IPS-18c (cell line): ENCODE measurements at regions not wholly inside any gene's neighbourhood (a gene's known extent, or its start where the extent isn't known, plus 50 kb on each side); places are given as distances from the start of the nearest gene placed in this dataset.
"Not testable (repeated sequence)": the region's sequence is repeated elsewhere in the genome, so short reads cannot be mapped to it uniquely, and the experiment has no call there.

Experiments used
- H3K4me3 ChIP-seq: 2 replicates; pipeline ENCODE4 v1.7.0; 2013; ENCODE audit warnings: low read depth, mild to moderate bottlenecking, low read length, moderate library complexity; ENCODE audit not compliant: insufficient read depth
- H3K9me3 ChIP-seq: one replicate; pipeline ENCODE4 v1.6.1; 2013; ENCODE audit warnings: mild to moderate bottlenecking, low read length, moderate library complexity; ENCODE audit not compliant: control insufficient read depth, insufficient read depth

DNA sequence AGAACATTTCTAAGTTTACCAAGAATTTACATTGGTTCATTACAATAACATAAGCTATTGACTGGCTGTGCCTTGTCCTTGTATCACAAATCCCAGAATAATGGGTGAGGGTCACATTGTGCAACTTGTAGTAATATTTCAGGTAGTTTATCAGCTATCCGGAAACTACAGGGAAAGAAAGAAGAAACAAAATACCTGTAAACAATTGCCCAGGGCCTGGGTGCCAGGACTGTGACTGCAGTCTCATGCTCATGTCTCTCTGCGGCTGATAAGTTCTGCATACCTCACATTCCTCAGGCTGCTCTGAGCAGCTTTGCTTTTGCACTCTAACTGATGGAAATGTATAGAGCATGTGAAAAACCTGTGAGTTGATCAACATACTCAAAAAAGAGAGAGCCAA, 131.8 kb upstream of the TRIM24 start:
- no peak overlapping the region for H3K4me3 ChIP-seq
- H3K9me3 ChIP-seq = peaks cover 8% of the 10 kb centered on the region

DNA sequence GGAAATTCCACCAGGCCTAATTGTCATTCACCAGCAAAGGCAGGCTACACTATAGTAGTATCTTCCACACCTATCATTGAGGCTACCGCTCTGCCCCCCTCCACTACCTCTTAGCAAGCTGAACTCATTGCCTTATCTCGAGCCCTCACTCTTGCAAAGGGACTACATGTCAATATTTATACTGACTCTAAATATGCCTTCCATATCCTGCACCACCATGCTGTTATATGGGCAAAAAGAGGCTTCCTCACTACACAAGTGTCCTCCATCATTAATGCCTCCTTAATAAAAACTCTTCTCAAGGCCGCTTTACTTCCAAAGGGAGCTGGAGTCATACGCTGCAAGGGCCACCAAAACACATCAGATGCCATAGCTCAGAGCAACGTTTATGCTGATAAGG, 127.2 kb upstream of the TRIM24 start:
- H3K9me3 ChIP-seq = peaks cover 10% of the 10 kb centered on the region
- H3K4me3 ChIP-seq = not testable (repeated sequence)

DNA sequence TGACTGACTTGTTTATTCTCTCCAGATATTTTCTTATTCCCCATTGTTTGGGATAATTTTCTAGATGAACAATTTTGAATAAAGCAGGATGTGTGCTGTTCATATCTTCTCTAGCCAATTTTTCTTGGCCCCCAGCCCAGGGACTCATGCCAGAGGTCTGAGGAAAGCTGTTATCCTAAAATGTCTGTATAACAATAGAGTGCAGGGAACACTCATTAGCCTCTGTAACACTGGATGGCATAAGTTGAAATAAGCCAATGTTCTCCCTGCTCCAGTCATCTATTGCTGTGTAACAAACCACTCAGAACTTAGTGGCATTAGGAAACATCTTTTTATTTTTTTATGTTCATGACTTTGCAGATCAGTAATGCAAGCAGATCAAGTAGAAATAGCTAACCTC, 121.7 kb upstream of the TRIM24 start:
- H3K9me3 ChIP-seq = peaks cover 24% of the 10 kb centered on the region
- no peak overlapping the region for H3K4me3 ChIP-seq

DNA sequence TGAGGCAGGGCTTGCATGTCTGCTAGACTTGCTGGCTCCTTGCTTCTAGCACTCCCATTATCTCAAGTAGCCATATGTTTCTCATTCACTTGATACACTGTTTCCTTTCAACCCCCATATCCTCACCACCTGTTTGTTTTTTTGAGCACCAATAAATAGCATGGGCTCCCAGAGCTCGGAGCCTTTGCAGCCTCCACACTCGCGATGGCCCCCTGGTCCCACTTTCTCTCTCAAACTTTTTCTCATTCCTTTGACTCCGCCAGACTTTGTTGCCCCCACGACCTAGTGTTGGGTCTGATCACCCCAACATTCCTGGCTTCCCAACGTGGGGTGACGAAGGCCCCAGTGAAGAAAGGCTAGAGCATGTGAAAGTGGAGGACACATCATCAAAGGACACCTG, 120.8 kb upstream of the TRIM24 start:
- H3K4me3 ChIP-seq = not testable (repeated sequence)
- peaks cover 24% of the 10 kb centered on the region for H3K9me3 ChIP-seq

DNA sequence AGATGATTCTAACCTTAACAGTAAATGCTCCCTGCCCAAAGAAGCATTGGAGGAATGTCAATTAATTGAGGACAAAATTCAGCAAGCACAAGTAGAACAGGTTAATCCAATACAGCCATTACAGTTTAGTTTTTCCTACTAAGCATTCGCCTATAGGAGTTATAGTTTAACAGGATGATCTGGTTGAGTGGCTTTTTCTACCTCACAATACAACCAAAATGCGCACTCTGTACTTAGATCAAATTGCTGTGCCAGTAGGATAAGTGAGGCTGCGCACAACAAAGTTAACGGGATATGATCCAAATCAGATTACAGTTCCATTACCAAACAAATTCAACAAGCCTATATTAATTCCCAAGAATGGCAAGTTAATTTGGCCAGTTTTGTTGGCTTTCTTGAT, 117.1 kb upstream of the TRIM24 start:
- H3K9me3 ChIP-seq = peaks cover 32% of the 10 kb centered on the region
- no peak overlapping the region for H3K4me3 ChIP-seq

DNA sequence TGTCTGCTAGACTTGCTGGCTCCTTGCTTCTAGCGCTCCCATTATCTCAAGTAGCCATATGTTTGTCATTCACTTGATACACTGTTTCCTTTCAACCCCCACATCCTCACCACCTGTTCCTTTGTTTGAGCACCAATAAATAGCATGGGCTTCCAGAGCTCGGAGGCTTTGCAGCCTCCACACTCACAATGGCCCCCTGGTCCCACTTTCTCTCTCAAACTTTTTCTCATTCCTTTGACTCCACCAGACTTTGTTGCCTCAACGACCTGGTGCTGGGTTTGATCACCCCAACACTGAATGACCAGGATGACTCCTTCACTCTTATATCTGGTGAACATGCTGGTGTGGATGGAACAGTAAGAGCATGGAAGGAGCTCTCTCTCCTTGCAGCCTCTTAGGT, 114.5 kb upstream of the TRIM24 start:
- Histone ChIP-seq H3K9me3 (peaks cover 20% of the 10 kb centered on the region), H3K4me3 (peak overlapping the region; percentile 17; the same call in 1 of the 2 replicates)

DNA sequence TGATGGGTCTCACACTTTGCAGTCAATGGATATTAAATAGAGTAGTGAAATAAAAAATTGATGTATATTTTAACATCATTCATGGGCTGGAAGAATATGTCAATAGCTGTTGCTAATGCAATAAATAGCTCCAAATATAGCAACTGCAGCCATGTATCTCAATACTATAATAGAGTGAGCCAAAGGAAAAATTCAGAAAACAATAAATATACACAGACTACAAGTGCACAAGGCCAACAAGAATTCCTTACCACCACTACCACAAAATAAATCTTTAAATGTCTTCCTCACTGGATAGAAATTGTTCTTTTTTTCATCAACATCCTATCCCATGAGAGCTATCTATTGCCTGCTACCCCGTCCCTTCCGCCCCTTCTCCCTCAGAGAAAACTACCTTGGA, 113.1 kb upstream of the TRIM24 start:
- Histone ChIP-seq H3K9me3 (peaks cover 15% of the 10 kb centered on the region), H3K4me3 (no peak overlapping the region)

DNA sequence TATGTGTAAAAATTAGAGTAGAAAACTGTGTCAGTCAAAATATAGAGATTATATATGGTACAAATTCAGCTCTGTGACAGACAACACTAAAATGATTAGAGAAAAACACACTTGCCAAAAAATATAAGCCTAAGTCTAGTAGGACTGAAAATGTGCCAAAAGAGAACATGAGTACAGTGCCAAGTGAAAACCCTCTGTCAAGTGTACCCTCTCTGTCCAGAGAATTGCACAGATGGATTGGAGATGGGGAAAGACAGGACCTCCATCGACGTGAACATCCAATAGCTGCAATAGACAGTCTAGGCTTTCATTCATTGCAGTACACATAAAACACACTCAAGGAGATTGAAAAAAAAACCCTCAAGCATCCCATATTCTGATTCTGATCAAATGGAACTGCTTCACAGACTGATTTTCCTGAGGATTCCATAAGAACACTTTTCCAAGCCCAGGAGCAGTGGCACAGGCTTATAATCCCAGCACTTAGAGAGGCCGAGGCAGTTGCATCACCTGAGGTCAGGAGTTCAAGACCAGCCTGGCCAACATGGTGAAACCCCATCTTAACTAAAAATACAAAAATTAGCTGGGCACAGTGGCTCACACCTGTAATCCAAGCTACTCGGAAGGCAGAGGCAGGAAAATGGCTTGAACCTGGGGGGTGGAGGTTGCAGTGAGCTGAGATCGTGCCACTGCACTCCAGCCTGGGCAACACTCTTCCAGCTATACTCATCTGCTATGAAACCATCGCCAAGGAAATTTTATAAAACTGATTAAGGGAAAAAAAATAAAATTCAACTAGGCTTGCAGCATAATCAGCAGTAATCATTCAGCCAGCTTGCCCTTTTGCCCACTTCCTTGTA, 110.0 kb upstream of the TRIM24 start:
- Histone ChIP-seq H3K9me3 (peaks cover 13% of the 10 kb centered on the region), H3K4me3 (no peak overlapping the region)

DNA sequence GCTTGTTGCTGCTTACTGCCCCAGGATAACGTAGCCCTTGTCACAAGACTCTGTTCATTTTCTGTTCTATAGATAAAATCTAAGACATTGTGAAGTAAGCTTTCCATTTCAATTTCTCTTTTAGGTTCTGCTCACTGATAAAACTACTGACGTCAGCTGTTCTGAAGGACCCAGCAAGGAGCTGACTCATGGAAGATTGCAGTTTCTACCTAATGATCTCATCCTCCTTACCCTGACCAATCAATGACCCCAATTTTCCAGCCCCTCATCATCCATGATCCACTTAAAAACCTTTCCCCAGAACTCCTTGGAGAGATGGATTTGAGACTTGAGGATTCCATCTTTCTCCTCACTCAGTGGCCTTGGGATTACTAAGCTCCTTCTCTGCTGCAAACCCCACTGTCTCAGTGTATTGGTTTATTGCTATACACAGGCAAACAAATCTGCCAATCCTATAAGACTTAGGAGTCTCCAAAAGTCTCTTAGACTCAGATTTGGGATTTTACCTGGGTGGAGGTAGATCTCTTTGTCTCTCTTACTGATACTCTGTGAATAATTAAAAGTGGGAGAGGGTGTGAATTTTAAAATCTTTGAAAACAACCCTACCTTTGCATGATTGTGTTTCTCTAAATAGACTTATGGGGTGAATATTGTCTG, 109.2 kb upstream of the TRIM24 start:
- Histone ChIP-seq H3K9me3 (peaks cover 6% of the 10 kb centered on the region), H3K4me3 (no peak overlapping the region; the same call in 1 of the 2 replicates)

DNA sequence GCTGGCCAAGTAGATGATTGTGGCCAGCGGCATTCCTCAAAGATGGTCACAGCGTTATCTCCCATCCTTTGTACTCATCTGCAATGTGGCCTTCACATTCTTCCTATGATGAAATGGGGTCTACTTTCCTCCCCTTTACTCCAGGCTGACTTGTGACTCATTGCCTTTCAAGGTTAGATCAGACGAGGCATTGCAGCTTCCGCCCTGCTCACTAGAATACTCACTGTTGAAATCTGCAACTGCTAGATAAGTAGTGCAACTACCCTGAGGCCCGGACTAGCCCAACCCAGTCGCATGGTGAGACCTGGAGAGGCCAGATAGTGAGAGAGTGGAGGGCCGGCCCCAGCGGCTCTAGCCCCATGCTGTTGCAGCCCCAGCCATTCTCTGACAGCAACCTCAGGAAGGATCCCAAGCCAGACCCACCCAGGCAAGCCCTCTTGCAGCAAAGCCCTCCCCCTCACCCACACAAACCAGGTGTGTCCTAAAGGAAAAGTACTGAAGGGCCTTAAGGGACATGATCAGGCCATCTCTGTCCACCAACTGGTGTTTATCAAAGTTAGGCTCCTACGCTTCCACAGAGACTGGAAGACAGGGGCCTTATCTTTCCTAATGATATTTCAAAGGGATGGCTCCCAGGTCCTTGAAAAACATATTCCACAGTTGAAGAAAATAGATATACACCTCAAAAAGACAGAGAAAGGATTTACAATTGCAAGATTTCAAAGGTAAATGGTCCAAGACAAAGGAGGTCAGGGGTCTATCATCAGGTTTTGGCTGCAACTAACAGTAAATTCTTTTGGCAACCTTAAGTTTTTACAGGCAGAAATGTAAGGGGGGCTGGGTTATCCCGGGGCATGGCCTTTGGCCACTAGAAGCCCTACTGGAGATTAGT, 107.2 kb upstream of the TRIM24 start:
- Histone ChIP-seq H3K4me3 (no peak overlapping the region), H3K9me3 (peaks cover 2% of the 10 kb centered on the region)

DNA sequence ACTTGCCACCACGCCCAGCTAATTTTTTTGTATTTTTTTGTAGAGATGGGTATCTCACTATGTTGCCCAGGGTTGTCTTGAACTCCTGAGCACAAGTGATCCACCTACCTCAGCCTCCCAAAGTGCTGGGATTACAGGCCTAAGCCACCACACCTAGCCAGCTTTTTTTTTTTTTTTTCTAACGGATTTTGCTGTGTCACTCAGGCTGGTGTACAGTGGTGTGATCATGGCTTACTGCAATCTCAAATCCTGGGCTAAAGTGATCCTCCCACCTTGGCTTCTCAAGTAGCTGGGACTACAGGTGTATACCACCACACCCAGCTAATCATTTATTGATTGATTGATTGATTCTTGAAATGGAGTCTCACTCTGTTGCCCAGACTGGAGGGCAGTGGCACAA, 106.0 kb upstream of the TRIM24 start:
- no peak overlapping the region for H3K4me3 ChIP-seq
- H3K9me3 ChIP-seq = no peaks in the 10 kb centered on the region

DNA sequence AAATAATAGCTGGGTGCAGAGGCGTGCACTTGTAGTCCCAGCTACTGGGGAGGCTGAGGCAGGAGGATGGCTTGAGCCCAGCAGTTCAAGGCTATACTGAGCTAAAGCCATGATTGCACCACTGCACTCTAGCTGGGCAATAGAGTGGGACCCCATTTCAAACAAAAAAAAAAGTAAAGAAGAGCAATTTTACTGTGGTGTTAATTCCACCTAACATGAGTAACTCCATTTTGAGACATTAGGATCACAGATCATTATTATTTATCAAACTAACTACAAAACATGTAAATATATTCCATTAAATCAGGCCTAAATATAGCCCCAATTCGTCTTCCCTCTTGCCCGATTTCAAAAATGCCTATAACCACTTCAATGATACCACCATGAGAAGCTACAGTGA, 104.8 kb upstream of the TRIM24 start:
- Histone ChIP-seq H3K4me3 (no peak overlapping the region), H3K9me3 (no peaks in the 10 kb centered on the region)

DNA sequence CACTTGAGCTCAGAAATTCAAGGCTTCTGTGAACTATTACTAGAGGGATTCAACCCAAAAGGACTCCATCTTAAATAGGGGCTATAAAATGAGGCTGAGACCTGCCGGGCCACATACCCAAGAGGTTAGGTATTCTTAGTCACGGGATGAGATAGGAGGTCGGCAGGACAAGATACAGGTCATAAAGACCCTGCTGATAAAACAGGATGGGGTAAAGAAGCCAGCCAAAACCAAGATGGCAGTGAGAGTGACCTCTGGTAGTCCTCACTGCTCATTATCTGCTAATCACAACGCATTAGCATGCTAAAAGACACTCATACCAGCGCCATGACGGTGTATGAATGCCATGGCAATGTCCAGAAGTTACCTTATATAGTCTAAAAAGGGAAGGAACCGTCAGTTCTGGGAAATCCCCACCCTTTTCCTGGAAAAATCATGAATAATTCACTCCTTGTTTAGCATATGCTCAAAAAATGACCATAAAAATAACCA, 101.2 kb upstream of the TRIM24 start:
- no peaks in the 10 kb centered on the region for H3K9me3 ChIP-seq

DNA sequence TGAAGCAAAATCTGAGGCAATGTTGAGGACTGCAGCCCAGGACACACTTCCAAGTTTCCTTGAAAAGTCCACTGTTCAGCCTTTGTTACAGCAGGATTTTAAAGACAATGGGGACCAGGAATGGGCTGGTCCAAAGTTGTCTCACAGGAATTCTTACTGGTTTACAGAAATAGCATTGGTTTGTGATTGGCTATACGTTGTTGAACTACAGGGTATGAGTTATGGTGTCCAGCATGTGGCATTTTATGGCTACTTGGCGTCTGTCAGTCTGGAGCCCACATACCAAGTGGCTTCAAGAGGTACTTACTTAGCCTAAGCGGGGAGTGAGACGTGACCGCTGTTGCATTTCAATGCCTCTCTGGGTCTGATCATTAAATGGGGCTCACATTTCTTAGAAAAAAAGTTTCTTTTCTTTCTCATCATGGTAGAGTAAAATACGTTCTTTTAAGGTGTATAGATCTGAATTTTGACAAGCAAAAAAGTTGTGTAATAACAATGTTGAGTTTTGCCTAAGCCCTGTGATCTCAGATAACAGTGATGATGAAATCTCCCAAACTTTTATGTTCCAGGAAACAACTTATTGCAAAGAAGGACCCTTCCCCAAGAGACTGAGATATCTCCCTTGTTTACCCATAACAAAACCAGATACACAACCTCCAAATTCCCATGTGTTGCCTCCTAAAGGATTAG, 100.0 kb upstream of the TRIM24 start:
- H3K9me3 ChIP-seq = no peaks in the 10 kb centered on the region
- no peak overlapping the region for H3K4me3 ChIP-seq

More for the DNA sequence above, 101.2 kb upstream of the TRIM24 start:
- H3K4me3 ChIP-seq = no peak overlapping the region

DNA sequence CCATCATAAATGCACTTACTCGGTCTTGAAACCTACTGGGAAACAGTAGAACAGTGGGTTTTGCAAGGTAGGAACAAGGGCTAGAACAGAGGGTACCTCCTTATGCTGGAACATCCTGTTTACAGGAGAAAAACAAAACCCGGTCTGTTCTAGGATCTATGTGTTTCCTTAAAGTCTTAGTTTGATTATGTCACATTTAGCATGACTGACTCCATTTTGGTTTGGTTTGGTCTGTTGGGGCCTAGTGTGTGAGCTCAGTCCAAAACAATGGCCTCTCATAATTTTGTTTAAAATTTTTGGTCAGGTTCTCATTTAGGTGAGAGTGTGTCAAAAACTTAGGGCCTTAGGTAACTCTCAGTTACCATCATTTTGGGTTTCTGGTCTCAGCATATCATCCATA, 96.3 kb upstream of the TRIM24 start:
- peaks cover 2% of the 10 kb centered on the region for H3K9me3 ChIP-seq
- no peak overlapping the region for H3K4me3 ChIP-seq

DNA sequence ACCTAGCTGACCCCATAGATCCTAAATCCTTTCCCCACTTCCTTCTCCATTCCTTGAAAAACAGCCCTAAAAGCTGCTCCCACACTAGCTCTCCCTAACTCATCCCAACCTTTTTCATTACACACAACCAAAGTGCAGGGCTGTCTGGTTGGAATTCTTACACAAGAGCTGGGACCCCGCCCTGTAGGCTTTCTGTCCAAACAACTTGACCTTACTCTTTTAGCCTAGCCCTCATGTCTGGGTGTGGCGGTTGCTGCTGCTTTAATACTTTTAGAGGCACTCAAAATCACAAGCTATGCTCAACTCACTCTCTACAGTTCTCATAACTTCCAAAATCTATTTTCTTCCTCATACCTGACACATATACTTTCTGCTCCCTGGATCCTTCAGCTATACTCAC, 93.9 kb upstream of the TRIM24 start:
- not testable (repeated sequence) for H3K9me3 ChIP-seq, H3K4me3 ChIP-seq

DNA sequence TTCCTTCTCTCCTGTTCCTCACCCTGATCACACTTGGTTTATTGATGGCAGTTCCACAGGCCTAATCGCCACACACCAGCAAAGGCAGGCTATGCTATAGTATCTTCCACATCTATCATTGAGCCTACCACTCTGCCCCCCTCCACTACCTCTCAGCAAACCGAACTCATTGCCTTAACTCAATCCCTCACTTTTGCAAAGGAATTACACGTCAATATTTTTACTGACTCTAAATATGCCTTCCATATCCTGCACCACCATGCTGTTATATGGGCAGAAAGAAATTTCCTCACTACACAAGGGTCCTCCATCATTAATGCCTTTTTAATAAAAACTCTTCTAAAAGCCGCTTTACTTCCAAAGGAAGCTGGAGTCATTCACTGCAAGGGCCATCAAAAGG, 93.4 kb upstream of the TRIM24 start:
- H3K9me3 ChIP-seq, H3K4me3 ChIP-seq: not testable (repeated sequence)
